DMS79 treated with DMSO at 0.1 percent for 48 hours (cell line): ENCODE measurements at regions not wholly inside any gene's neighbourhood (a gene's known extent, or its start where the extent isn't known, plus 50 kb on each side); places are given as distances from the start of the nearest gene placed in this dataset.

ENCODE experiments used
- DNase-seq: peaks from one replicate; lab custom pipeline; 2025; lab: John Stamatoyannopoulos, UW

DNA sequence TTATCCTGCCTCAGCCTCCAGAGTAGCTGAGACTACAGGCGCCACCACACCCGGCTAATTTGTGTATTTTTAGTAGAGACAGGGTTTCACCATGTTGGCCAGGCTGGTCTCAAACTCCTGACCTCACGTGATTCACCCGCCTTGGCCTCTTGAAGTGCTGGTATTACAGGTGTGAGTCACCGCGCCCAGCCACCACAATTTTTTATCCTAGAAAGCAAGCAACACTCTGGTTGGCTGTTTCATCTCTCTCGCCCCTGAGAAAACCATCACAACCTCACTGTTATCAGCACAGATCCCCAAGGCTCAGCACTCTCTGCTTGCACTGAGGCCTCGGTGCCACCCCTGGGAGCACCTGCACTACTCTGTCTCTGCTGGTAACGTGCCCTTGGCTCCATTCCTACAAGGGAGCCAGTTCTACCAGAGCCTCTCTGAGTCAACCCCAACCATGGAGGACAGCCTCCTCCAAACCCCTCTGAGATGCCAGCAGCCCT, 134.8 kb upstream of the AGAP1 start:
- no peak for DNase-seq

DNA sequence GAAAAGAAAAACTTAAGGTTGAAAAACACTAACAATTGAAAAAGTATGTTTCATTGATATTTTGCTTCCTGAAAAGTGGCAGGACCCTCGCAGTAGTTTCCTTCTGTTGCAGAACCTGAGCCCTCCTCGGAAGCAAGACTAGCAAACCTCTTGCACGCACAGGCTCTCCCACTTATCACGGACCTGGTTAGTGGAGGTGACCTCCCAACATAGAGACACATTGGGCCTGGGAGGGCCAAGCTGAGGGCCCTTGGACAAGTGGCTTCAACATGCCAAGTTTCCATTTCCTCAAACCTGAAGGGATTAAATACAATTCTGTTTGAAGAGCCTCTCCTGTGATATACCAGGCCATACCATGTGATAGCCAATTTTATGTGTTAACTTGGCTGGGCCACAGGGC, 133.4 kb upstream of the AGAP1 start:
- DNase-seq, result no peak

DNA sequence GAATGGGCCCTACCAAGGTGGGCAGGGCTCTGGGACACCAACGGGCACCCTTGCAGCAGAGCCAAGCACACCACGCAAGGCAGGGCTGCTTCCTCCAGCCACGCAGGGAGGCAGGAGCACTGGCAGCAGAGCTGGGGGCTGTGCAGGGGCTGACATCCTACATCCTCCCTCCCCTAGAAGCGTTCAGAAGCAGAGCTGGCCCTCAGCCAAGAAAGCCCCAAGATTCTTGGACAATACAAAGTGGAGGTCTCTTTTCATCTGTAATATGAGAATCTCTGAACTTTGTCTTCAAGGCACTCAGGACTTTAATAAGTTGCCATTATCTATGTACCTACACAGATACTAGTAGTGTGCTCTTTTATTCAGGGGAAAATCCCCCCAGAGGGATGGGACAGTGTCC, 128.1 kb upstream of the AGAP1 start:
- DNase-seq, result no peak

DNA sequence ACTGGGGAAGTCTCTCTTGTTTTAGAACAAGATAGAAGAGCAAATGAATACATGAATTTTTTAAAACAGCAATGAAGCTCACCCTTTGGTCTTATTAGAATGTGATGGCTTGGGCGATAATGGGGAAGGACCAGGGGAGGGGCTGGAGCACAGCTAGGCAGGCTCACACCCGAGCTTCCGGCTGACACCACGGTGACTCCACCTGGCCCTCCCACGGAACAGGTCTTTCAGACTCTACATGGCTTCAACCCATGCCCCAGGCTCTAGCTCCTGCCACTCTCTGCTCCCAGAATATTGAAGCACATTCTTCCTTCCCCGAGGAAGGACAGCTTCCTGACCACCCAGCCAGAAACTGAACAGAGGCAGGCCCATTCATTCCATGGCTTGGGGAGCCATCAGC, 127.5 kb upstream of the AGAP1 start:
- DNase-seq, result no peak

DNA sequence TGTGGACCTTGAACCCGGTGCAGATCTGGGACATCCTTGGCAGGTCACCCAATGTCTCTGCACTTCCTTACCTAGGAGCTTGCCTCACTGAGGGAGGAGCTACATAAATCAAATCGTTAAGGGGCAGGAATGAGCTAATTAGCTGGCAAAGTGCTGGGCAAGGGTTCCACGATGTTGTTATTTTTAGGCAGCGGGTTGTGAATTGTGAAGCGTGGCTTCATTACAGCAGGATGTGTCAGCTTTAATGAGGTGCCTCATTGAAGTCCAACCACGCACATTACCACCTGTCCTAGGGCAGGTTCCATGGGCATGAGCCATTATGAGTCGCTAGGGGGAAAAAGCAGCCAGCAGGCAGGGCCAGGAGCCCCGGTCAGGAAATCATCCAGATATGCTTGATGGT, 127.0 kb upstream of the AGAP1 start:
- DNase-seq, result no peak

DNA sequence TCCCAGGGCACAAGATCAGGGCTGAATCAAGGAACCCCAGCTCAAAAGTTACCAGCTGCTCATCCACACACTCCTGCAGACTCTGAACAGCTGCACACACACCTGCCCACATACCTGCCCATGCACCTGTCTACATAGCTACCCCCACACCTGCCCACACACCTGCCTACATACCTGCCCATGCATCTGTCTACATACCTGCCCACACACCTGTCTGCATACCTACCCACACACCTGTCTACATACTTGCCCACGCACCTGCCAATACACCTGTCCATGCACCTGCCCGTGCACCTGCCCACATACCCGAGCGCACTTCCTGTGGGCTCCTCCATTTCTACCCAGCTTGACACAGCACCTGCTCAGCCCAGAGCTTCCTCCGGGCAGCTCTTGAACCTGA, 122.8 kb upstream of the AGAP1 start:
- peak; percentile 18 for DNase-seq

DNA sequence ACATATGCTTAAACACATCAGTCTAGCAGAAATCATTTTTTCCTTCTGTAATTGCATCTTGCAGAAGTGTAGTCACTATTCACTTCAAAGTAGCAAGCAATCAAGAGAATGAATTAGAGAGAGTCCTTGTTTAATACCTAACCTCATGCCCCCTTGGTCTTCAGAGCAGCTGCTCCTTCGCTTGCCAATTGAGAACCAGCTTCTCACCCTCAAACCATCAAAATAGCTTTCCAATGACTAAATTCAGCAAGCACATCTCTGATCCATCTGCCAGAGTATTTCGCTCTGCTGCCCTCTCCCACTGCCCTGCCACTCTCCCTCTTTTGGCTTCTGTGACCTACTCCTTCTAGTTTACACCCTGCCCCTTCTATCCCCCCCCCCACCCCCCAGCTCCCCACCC, 120.7 kb upstream of the AGAP1 start:
- no peak for DNase-seq

DNA sequence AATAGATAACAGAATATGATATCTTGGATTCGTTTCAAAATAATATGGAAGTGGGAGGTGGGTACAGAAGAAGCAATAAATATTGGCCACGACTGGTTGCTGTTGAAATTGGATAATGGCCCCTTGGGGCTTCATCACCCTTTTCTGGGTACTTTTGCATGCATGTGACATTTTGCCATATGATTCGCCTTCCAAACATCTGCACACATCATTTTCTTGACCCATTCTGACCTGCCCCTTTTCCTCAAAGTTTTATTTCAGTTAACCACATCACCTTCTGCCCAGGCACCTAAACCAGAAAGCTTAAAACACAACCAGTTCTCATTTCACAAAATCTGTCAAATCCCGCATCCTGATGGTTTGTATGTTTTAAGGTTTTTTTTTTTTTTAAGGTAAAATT, 116.7 kb upstream of the AGAP1 start:
- DNase-seq, result no peak

DNA sequence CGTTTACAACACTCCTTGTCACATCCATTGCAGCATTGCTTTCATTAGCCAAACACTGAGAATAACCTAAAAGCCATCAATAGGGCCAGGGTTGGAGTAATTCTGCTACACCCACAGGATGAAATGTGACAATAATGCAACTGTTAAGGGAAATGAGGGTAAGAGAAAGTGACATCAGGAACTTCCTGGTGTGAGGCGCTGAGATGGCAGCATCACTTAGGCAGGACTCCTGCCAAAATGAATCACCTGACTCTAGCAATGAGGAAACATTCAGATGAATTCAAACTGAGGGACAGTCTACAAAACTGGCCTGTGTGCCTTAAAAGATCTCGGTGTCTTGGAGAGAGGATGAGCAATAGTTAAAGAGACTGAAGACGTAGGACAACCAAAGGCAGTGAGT, 115.6 kb upstream of the AGAP1 start:
- DNase-seq, result no peak

DNA sequence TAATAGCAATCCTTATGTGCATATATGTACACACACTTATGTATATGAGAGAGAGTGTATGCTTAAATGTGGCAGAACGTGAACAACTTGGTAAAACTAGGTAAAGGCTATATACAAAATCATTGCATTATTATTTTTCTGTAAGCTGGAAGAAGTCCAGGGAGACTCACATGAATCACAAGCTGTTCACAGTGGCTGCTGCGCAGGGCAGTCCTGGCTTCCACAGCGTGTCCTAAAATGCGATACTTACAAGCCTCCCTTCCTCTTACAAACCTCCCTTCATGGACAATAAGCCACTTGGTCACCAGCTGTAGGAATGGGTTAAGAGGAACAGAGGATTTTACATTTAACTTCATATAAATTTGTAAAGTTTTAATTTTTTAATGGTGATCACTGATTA, 114.9 kb upstream of the AGAP1 start:
- no peak for DNase-seq

DNA sequence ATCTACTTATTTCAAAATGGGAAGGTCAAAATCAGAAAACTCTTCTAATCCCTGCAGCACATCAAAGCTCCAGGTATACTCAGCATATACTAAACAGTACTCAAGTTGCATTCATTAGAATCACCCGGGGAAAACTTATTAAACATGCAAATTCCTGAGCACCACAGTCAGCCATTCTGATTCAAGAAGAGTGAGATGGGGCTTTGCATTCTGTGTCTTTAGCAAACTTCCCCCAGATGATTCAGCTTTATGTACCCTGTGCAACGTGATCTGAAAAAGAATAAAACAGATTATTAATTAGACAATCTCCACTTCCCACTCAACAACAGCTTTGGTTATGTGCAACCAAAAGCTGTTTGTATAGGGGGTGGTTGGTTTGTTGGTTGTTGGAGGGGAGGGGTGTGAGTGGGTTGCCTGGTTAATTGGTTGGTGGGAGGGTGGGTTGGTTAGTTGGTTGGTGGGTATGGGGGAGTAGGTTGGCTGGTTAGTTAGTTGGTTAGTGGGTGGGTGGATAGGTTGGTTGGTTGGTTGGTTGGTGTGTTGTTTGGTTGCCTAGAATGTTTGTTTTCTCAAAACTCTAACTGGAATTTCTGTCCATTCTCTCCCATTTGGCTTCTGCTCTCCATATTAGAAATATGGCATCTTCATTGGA, 112.5 kb upstream of the AGAP1 start:
- DNase-seq, result no peak

DNA sequence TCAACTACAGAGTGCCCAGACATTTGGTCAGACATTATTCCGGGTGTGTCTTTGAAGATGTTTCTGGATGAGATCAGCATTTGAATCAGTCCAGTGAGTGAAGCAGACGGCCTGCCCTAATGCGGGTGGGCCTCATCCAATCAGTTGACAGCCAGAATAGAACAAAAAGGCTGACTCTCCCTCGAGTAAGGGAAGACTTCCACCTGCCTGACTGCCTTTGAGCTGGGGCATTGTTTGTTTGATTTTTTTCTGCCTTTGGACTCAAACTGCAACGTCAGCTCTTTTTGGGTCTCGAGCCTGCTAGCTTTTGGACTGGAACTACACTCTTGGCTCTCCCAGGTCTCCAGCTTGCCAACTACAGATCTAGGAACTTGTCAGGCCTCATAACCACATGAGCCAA, 111.7 kb upstream of the AGAP1 start:
- no peak for DNase-seq

DNA sequence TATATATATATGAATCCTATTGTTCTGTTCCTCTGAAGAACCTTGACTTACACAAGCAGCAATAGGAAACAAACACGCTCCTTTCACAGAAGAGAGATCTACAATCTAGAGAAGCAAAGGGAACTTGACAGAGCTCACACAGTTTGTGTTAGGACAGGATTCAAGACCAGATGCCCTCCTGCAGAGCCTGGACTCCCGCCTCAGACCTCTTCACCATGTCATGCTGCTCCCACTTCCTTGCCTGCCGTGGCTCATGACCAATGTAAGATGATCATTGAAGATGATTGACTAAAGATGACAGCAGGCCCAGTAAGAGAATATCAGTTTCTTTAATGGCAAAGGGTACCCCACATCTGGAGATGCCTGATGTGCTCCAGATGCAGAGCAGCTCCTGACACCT, 111.2 kb upstream of the AGAP1 start:
- DNase-seq, result no peak

DNA sequence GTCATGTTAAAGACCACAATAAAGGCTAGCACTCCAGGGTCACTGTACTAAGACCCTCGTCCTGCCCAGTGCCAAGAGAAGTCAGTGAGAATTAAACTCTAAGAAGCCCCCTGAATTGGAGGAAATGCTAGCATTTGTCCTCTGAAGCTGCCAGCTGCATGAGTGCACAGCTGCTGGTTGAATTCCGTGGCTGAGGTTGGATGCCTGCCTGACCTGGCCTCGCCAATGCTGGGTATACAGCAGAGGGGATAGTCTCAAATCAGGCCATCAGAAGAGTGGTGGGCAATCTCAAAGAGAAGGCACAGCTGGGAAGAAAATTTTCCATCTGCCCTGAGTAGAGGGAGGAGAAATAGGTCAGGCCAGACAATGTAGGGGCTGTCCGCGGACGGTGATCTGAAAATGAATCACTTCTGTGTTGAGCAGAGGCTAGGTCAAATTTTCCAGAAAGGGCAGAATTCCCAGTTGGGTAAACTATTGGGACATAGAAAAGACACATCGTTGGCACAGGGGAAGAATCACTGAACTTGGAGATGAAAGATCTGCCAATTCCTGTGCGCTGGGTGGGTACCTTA, 110.5 kb upstream of the AGAP1 start:
- no peak for DNase-seq

DNA sequence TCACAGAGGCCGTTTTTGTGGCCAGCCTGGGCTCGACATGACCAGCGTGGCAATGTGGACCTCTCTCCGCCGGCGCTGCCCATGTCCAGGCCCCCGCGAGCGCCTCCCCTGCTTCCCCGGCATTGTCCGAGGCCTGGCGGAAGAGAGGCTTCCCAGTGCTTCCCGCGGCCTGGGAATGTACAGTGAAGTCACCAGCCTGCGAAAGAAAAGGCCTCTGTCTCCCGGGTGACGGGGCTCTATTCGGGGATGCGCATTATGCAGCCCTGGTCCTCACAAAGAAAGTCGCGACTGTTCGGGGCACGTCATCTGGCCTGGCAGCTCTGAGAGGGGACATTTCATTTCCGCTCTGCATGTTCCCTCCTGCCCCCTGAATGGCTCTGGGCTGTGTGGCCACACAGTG, 109.2 kb upstream of the AGAP1 start:
- DNase-seq, result no peak

DNA sequence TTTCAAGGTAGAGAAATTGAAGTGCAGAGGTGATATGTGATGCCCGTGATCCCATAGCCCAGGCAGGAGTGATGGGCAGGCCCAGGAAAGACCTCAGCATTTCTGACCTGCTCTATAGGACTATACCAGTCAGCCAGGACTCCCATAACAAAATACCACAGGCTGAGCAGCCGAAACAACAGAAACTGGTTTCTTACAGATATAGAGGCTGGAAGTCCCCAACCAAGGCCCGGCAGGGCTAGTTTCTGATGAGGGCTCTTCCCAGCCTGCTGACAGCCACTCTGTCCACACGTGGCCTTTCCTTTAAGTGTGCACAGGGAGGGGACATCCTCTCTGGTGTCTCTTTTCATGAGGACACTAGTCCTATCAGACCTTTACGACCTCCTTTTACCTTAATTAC, 104.2 kb upstream of the AGAP1 start:
- DNase-seq, result no peak

DNA sequence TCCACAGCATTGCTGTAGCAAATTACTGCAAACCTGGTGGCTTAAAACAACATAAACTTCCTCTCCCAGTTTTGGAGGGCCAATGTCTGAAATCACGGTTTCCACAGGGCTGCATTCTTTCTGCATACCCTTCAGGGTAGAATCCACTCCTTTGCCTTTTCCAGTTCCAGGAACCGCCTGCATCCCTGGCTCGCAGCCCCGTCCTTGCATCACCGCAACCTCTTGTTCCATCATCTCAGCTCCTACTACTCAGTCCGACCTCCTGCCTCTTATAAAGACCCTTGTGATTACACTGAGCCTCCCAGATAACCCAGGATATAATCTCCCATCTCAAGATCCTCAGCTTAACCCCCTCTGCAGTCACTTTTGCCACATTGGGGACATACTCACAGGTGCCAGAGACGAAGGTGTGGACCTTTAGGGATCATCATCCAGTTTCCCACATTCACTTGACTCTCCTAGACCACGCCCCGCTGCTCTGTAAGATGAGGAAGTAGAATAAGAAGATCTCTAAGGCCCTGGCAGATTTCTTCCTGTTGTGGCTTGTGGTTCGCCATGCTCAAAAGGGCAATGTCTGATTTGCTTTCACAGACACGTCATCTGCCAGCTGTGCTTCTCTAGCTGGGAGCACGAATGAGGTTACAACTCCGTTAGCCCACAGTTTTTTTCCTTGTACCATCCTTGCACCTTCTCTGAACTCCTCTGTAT, 103.6 kb upstream of the AGAP1 start:
- peak; percentile 99 for DNase-seq

DNA sequence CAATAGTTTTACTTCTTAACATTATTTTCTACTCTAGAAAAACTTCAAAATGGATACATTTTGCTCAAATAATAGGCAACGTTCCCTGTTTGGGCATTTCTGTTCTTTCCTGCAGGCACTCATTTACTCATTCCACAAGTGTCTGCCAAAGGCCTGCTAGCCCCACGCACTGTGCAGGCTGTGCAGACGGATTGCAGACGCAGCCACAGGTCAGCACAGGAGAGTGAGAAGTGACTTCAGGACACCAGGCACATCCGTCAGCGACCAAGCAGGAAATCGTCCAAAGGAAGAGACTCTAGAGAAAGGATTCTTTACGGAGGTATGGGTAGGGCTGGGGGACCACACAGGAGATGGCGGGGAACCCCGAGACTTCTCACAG, 103.0 kb upstream of the AGAP1 start:
- DNase-seq, result no peak

DNA sequence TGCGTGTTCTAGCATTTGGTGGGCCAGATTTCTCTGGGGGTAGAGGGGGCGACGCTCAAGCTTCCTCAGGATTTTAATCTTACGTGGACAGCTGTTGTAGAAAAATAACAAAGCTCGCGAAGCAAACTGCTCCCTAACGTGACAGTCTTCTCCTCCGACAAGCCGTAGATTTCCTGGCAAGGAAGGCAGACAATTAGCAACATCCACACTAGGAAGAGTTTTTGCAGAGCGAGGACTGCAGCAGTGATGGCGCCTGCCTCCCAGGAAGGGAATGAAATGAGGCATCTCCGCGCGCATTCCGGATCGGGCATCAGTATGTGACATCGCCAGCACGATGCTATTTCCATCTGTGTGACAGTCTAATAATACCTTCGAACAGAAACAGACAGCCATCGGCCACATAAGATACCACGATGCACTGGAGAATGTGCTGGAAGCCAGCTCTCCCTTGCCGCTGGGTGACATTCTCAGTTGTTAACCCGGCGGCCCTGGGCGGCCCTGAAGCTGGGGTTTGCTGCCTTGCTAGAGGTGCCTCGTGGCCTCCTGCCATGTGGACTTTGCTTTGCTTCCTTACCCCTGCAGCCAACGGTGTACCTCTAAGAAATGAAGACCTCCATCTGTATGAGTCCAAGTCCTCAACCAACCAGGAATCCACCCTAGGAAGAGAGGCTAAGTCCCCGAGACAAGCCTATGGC, 101.8 kb upstream of the AGAP1 start:
- no peak for DNase-seq

DNA sequence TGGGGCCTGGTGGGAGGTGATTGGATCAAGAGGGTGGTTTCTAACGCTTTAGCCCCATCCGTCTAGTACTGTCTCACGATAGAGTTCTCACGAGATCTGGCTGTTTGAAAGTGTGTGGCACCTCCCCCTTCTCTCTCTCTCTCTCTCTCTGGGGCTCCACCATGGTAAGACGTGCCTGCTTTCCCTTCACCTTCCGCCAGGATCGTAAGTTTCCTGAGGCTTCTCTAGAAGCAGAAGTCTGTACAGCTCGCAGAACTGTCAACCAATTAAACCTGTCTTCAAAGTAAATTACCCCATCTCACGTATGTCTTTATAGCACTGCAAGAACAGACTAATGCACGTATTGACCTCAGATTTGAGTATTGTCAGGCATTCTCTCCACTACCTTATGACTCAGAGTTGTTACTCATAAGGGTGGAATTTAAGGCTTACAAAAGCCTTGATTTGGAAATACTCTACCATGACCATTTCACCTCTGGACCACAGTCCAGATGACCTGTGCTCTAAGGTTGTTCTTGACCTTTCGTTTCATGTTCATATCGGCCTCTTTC, 99.5 kb upstream of the AGAP1 start:
- DNase-seq, result no peak

DNA sequence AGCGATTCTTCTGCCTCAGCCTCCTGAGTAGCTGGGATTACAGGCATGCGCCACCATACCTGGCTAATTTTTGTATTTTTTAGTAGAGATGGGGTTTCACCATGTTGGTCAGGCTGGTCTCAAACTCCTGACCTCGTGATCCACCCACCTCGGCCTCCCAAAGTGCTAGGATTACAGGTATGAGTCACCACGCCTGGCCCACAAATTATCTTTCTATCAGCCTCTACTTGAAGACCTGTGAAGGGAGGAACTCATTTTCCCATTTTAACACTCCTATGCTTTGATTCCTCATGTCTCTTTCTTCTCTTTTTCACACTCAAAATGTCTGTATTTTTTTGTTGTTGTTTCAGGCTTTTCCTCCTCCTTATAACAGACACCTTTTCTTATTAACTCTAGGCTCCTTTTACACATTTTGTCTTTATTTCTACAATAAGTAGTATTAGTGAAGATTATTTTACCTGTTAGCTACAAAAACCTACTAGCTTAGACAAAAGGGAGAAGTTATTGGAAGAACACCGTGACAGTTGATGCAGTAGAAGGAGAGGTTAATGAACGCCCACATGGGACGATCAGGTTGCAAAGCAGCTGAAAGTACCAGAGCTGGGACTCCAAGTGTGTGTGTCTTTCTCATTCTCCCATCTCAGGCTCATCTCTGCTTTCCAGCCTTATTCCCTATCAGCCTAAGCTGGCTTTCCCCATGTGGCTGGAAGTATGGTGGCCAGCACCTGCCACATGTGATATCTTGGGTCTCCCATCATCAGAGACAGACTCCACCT, 97.6 kb upstream of the AGAP1 start:
- DNase-seq, result no peak

DNA sequence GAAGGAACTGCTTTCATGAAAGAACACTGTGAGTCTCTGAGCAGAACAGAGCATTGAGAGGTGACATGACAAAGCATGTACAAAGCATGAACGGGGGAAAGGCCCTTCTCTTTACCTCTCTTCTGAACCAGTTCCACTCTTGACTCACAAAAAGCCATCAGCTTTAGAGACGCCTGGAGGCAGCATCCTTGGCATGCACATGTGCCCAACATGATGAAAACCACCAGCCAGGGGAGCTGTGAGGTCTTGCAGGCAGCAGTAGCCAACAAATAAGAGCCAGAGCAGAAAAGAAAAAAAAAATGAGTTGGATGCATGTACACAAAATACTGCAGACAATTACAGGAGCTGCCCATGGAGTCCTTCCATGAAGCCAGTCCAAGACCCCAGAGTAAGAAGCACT, 95.5 kb upstream of the AGAP1 start:
- no peak for DNase-seq
